BLaER1 treated with 17β-estradiol and CSF1 and Interleukin-3, amounts not matched to agents 10 nM and 100 nM (cell line): ENCODE measurements at regions not wholly inside any gene's neighbourhood (a gene's known extent, or its start where the extent isn't known, plus 50 kb on each side); places are given as distances from the start of the nearest gene placed in this dataset.

Source experiments
- H3K27ac ChIP-seq, 11 experiments: shearing (Covaris generic); formaldehyde crosslinking; 2 replicates each; pipeline ENCODE4 v1.8.1; 2022
- H3K27me3 ChIP-seq, 11 experiments: shearing (Covaris generic); formaldehyde crosslinking; 2 replicates each; pipeline ENCODE4 v1.8.1; 2022
- H3K36me3 ChIP-seq, 11 experiments: shearing (Covaris generic); formaldehyde crosslinking; 2 replicates each; pipeline ENCODE4 v1.8.1; 2022
- H3K4me1 ChIP-seq, 10 experiments: shearing (Covaris generic); formaldehyde crosslinking; 2 replicates each; pipeline ENCODE4 v1.8.1; 2022
- H3K4me2 ChIP-seq, 11 experiments: shearing (Covaris generic); formaldehyde crosslinking; 2 replicates each; pipeline ENCODE4 v1.8.1; 2022
- H3K4me3 ChIP-seq, 10 experiments: shearing (Covaris generic); formaldehyde crosslinking; 2 replicates each; pipeline ENCODE4 v1.8.1; 2022
- H3K9ac ChIP-seq, 11 experiments: shearing (Covaris generic); formaldehyde crosslinking; 2 replicates each; pipeline ENCODE4 v1.8.1; 2022
- H3K9me3 ChIP-seq, 11 experiments: shearing (Covaris generic); formaldehyde crosslinking; replicated peaks in 1 of 11; 2 replicates each; pipeline ENCODE4 v1.8.1; 2022
- H4K20me1 ChIP-seq, 11 experiments: shearing (Covaris generic); formaldehyde crosslinking; 2 replicates each; pipeline ENCODE4 v1.8.1; 2022
- Cebpa-rat ChIP-seq, 11 experiments: shearing (Covaris generic); IDR thresholded peaks; 2 replicates each; pipeline ENCODE4 v1.8.1; 2022

GRCh38 chr15:79515300-79516027 lies 83.3 kb downstream of the MINAR1 start:
- peaks cover 0 to 4% (median 0%) of the 10 kb centered on the region in 11 experiments; a peak in 1 of 22 replicates for H3K9me3 ChIP-seq
- TF ChIP-seq Cebpa-rat (IDR thresholded peaks at IDR 0.05), result no peak
- no peaks in the 10 kb centered on the region for H3K36me3 ChIP-seq
- no peaks in the 10 kb centered on the region for H4K20me1 ChIP-seq
- no peak overlapping the region for H3K9ac ChIP-seq
- no peak overlapping the region for H3K27ac ChIP-seq
- H3K4me2 ChIP-seq, result no peak overlapping the region
- no peaks in the 10 kb centered on the region for H3K4me1 ChIP-seq
- no peaks in the 10 kb centered on the region for H3K27me3 ChIP-seq
- no peak overlapping the region for H3K4me3 ChIP-seq

- no peak overlapping the region for H3K9ac ChIP-seq
- no peaks in the 10 kb centered on the region for H3K4me1 ChIP-seq
- H3K4me3 ChIP-seq, result no peak overlapping the region
- no peak overlapping the region for H3K27ac ChIP-seq
- no peaks in the 10 kb centered on the region for H3K27me3 ChIP-seq
- H3K9me3 ChIP-seq, result peaks cover 0 to 4% (median 0%) of the 10 kb centered on the region in 11 experiments; a peak in 1 of 22 replicates
- no peak for TF ChIP-seq Cebpa-rat (IDR thresholded peaks at IDR 0.05)
- no peak overlapping the region for H3K4me2 ChIP-seq
- H3K36me3 ChIP-seq, result no peaks in the 10 kb centered on the region
- H4K20me1 ChIP-seq, result no peaks in the 10 kb centered on the region
These were observed 84.0 kb downstream of the MINAR1 start for GRCh38 chr15:79516155-79516554.

GRCh38 chr15:79516646-79517045 lies 84.5 kb downstream of the MINAR1 start:
- TF ChIP-seq Cebpa-rat (IDR thresholded peaks at IDR 0.05), result no peak
- Histone ChIP-seq H3K4me3 (no peak overlapping the region), H4K20me1 (no peaks in the 10 kb centered on the region), H3K4me2 (no peak overlapping the region), H3K9me3 (peaks cover 0 to 4% (median 0%) of the 10 kb centered on the region in 11 experiments; a peak in 1 of 22 replicates), H3K36me3 (no peaks in the 10 kb centered on the region), H3K27me3 (no peaks in the 10 kb centered on the region), H3K27ac (no peak overlapping the region), H3K9ac (no peak overlapping the region), H3K4me1 (no peaks in the 10 kb centered on the region)

- H3K27ac ChIP-seq, result no peak overlapping the region
- no peaks in the 10 kb centered on the region for H3K27me3 ChIP-seq
- no peaks in the 10 kb centered on the region for H4K20me1 ChIP-seq
- no peaks in the 10 kb centered on the region for H3K4me1 ChIP-seq
- no peaks in the 10 kb centered on the region for H3K36me3 ChIP-seq
- no peak for TF ChIP-seq Cebpa-rat (IDR thresholded peaks at IDR 0.05)
- no peaks in the 10 kb centered on the region for H3K9me3 ChIP-seq
- no peak overlapping the region for H3K9ac ChIP-seq
- H3K4me2 ChIP-seq, result no peak overlapping the region
- H3K4me3 ChIP-seq, result no peak overlapping the region
These were observed 87.5 kb downstream of the MINAR1 start for GRCh38 chr15:79519628-79520027.

GRCh38 chr15:79520654-79521053 lies 88.5 kb downstream of the MINAR1 start:
- no peaks in the 10 kb centered on the region for H3K27me3 ChIP-seq
- no peak overlapping the region for H3K4me3 ChIP-seq
- TF ChIP-seq Cebpa-rat (IDR thresholded peaks at IDR 0.05), result no peak
- H3K9ac ChIP-seq, result no peak overlapping the region
- no peak overlapping the region for H3K27ac ChIP-seq
- H3K4me2 ChIP-seq, result no peak overlapping the region
- no peaks in the 10 kb centered on the region for H3K4me1 ChIP-seq
- no peaks in the 10 kb centered on the region for H3K36me3 ChIP-seq
- no peaks in the 10 kb centered on the region for H3K9me3 ChIP-seq
- H4K20me1 ChIP-seq, result no peaks in the 10 kb centered on the region

- Histone ChIP-seq H3K4me3 (no peak overlapping the region), H3K9ac (no peak overlapping the region), H3K36me3 (no peaks in the 10 kb centered on the region), H3K4me2 (no peak overlapping the region), H3K4me1 (no peaks in the 10 kb centered on the region), H3K27ac (no peak overlapping the region), H3K27me3 (no peaks in the 10 kb centered on the region), H4K20me1 (no peaks in the 10 kb centered on the region), H3K9me3 (no peaks in the 10 kb centered on the region)
- TF ChIP-seq Cebpa-rat (IDR thresholded peaks at IDR 0.05), result peak in 1 of 11 experiments; percentile 43; a peak in 1 of 22 replicates
These were observed 90.5 kb downstream of the MINAR1 start for GRCh38 chr15:79522656-79523055.

- Histone ChIP-seq H3K27me3 (no peaks in the 10 kb centered on the region), H3K36me3 (no peaks in the 10 kb centered on the region), H3K9ac (no peak overlapping the region), H3K4me3 (no peak overlapping the region), H3K27ac (no peak overlapping the region), H3K9me3 (no peaks in the 10 kb centered on the region), H3K4me1 (no peaks in the 10 kb centered on the region), H3K4me2 (no peak overlapping the region), H4K20me1 (no peaks in the 10 kb centered on the region)
- TF ChIP-seq Cebpa-rat (IDR thresholded peaks at IDR 0.05), result no peak
These were observed 91.1 kb downstream of the MINAR1 start for GRCh38 chr15:79523266-79523665.

- Histone ChIP-seq H3K9ac (no peak overlapping the region), H4K20me1 (no peaks in the 10 kb centered on the region), H3K27ac (no peak overlapping the region), H3K4me2 (no peak overlapping the region), H3K4me3 (no peak overlapping the region), H3K9me3 (no peaks in the 10 kb centered on the region), H3K27me3 (no peaks in the 10 kb centered on the region), H3K4me1 (no peaks in the 10 kb centered on the region), H3K36me3 (no peaks in the 10 kb centered on the region)
- TF ChIP-seq Cebpa-rat (IDR thresholded peaks at IDR 0.05), result no peak
These were observed 92.4 kb downstream of the MINAR1 start for GRCh38 chr15:79524531-79524930.

- Histone ChIP-seq H3K4me2 (no peak overlapping the region), H3K9me3 (no peaks in the 10 kb centered on the region), H3K4me1 (no peaks in the 10 kb centered on the region), H3K27me3 (no peaks in the 10 kb centered on the region), H3K36me3 (no peaks in the 10 kb centered on the region), H4K20me1 (no peaks in the 10 kb centered on the region), H3K9ac (no peak overlapping the region), H3K27ac (no peak overlapping the region), H3K4me3 (no peak overlapping the region)
- no peak for TF ChIP-seq Cebpa-rat (IDR thresholded peaks at IDR 0.05)
These were observed 94.2 kb downstream of the MINAR1 start for GRCh38 chr15:79526376-79526775.

GRCh38 chr15:79527821-79528220 lies 95.7 kb downstream of the MINAR1 start:
- H3K4me1 ChIP-seq, result peaks cover 0 to 9% (median 2%) of the 10 kb centered on the region in 10 experiments; a peak in 7 of 20 replicates
- TF ChIP-seq Cebpa-rat (IDR thresholded peaks at IDR 0.05), result no peak
- no peaks in the 10 kb centered on the region for H3K27me3 ChIP-seq
- H3K9me3 ChIP-seq, result no peaks in the 10 kb centered on the region
- H3K4me3 ChIP-seq, result no peak overlapping the region
- no peak overlapping the region for H3K27ac ChIP-seq
- no peaks in the 10 kb centered on the region for H4K20me1 ChIP-seq
- H3K9ac ChIP-seq, result no peak overlapping the region
- no peak overlapping the region for H3K4me2 ChIP-seq
- no peaks in the 10 kb centered on the region for H3K36me3 ChIP-seq
